ENCODE measurements at regions not wholly inside any gene's neighbourhood (a gene's known extent, or its start where the extent isn't known, plus 50 kb on each side); places are given as distances from the start of the nearest gene placed in this dataset.

GRCh38 chr16:77584205-77584859 lies 138.0 kb upstream of the NUDT7 start:
- H3K27ac ChIP-seq (ENCODE audit: extremely low read length, insufficient read depth, low read length) = no peak overlapping the region
- no peak overlapping the region for H3K4me2 ChIP-seq (ENCODE audit: low read depth, low read length)
- H3K4me3 ChIP-seq (replicated peaks in 1 of 3; ENCODE audit: insufficient read depth in 1 of 3, low read depth in 2 of 3, low read length in 3 of 3) = no peak overlapping the region
- FAIRE-seq = peak; percentile 59
- H3K27me3 ChIP-seq (ENCODE audit: control insufficient read depth in 1 of 2, insufficient read depth in 2 of 2, low read length in 2 of 2) = peaks cover 2 to 8% of the 10 kb centered on the region in 2 experiments; a peak in 2 of 5 replicates
- H3K9ac ChIP-seq (ENCODE audit: insufficient read depth, low read depth, low read length) = no peak overlapping the region
- H3K79me2 ChIP-seq (ENCODE audit: insufficient read depth, low read length) = no peaks in the 10 kb centered on the region
- peak; percentile 77 for ATAC-seq
- intact Hi-C loops (cut with micrococcal nuclease; ENCODE audit: unreplicated experiment) = loop anchor here (1.0 kb wide), 3 partner anchors 146 to 348 kb away; no protein-coding TSS in a partner anchor
- in situ Hi-C loops (cut with HindIII; ENCODE audit: extremely low pct_ligation_motif_present, low pct_unique_long_range_greater_than_20kb) = no loop called here
- H3K4me1 ChIP-seq (ENCODE audit: insufficient read depth, low read length) = no peaks in the 10 kb centered on the region
- BruUV-seq (replicated peaks) = no TSS peak
- no peaks in the 10 kb centered on the region for H3K9me3 ChIP-seq (ENCODE audit: low read length)
- ChIA-PET POLR2A (no interaction called here), CTCF (ENCODE audit: low intra/inter-chr PET ratio, low total read pairs) (interaction anchor here (1.2 to 6.9 kb wide), 4 partner anchors 178 to 351 kb away, joined by 7 to 354 read pairs (median 10); no protein-coding TSS in a partner anchor)
- peak; percentile 44 for DNase-seq (ENCODE audit: low spot score)
- 9% methylated on average over 7 of the region's 7 CpGs for WGBS (ENCODE audit: low lambda C conversion rate)
- H2AFZ ChIP-seq (ENCODE audit: low read length) = no peak overlapping the region
- no peaks in the 10 kb centered on the region for H3K36me3 ChIP-seq (replicated peaks in 1 of 2; ENCODE audit: control insufficient read depth in 1 of 2, insufficient read depth in 2 of 2, low read length in 2 of 2)
- no peaks in the 10 kb centered on the region for H4K20me1 ChIP-seq (ENCODE audit: insufficient read depth, low read length)
- TF ChIP-seq SP5 (CRISPR knock-in tag; IDR thresholded peaks at IDR 0.05; ENCODE audit: borderline replicate concordance, low read depth) = no peak
- TF ChIP-seq ATF7 (IDR thresholded peaks at IDR 0.05) = no peak
- TF ChIP-seq ATF7 (CRISPR knock-in tag; IDR thresholded peaks at IDR 0.05) = no peak
- TF ChIP-seq ZNF367 (CRISPR knock-in tag; IDR thresholded peaks at IDR 0.05; ENCODE audit: borderline replicate concordance) = no peak
- no peak for TF ChIP-seq PAX8 (CRISPR knock-in tag; IDR thresholded peaks at IDR 0.05; ENCODE audit: borderline replicate concordance)
- no peak for TF ChIP-seq ZNF33B (CRISPR knock-in tag; IDR thresholded peaks at IDR 0.05)
- TF ChIP-seq CEBPZ (IDR thresholded peaks at IDR 0.05; ENCODE audit: low read length) = no peak
- no peak for TF ChIP-seq ZNF761 (CRISPR knock-in tag; conservative IDR thresholded peaks at IDR 0.05)
- TF ChIP-seq ZMYM3 (CRISPR knock-in tag; IDR thresholded peaks at IDR 0.05) = no peak
- no peak for TF ChIP-seq FOXJ3 (CRISPR knock-in tag; IDR thresholded peaks at IDR 0.05; ENCODE audit: borderline replicate concordance)
- TF ChIP-seq CEBPG (CRISPR knock-in tag; IDR thresholded peaks at IDR 0.05) = peak; percentile 14; the same call in 1 of the 2 replicates
- no peak for TF ChIP-seq NFATC3 (CRISPR knock-in tag; IDR thresholded peaks at IDR 0.05)
- TF ChIP-seq ZMYM2 (CRISPR knock-in tag; IDR thresholded peaks at IDR 0.05) = no peak
- TF ChIP-seq REL (CRISPR knock-in tag; conservative IDR thresholded peaks at IDR 0.05) = no peak
- no peak for TF ChIP-seq RBFOX2 (IDR thresholded peaks at IDR 0.05; ENCODE audit: low read depth, low read length)
- peak; percentile 84 for TF ChIP-seq CTCF (CRISPR knock-in tag; IDR thresholded peaks at IDR 0.05)
- TF ChIP-seq STAG1 (CRISPR knock-in tag; IDR thresholded peaks at IDR 0.05) = peak; percentile 97
- no peak for TF ChIP-seq ZBTB42 (CRISPR knock-in tag; IDR thresholded peaks at IDR 0.05)
- TF ChIP-seq HMGXB4 (CRISPR knock-in tag; IDR thresholded peaks at IDR 0.05; ENCODE audit: borderline replicate concordance in 1 of 2, low read depth in 1 of 2) = no peak
- TF ChIP-seq HIVEP1 (CRISPR knock-in tag; IDR thresholded peaks at IDR 0.05) = no peak

Data from HepG2 (cell line).